ENCODE measurements at regions not wholly inside any gene's neighbourhood (a gene's known extent, or its start where the extent isn't known, plus 50 kb on each side); places are given as distances from the start of the nearest gene placed in this dataset.
"Not testable (repeated sequence)": the region's sequence is repeated elsewhere in the genome, so short reads cannot be mapped to it uniquely, and the experiment has no call there.

DNA sequence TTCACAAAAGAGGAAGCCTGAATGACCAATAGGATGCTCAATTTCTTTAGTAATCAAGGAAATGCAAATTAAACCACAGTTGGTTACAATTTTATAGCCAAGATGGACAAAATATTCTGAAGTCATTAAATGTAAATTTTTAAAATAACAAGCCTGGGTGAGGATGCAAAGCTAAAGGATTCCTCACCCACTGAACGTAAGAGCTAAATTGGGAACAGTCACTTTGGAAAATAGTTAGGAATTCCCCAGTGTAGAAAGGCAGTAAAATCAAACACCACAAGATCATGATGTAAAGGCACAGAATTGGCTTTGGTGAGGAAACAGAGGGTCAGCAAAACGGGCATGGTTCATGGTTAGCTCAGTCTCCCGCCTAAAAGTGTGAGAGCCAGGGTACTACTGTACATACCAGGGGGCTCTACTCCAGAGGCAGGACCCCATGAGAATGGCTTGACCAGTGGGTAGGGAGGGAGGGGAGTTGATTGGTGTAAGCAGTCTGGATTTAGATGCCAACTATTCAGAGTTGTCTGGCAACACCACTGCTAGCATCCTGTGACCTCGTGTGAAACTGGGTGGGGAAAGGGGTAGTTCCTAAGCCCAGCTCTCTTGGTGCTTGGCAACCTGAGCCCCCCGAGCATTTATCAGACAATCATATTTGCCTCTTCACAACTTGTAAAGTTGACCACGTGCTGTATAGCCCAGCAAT is 213.4 kb upstream of the EGLN3 start:
- TF ChIP-seq, protein P1, sequence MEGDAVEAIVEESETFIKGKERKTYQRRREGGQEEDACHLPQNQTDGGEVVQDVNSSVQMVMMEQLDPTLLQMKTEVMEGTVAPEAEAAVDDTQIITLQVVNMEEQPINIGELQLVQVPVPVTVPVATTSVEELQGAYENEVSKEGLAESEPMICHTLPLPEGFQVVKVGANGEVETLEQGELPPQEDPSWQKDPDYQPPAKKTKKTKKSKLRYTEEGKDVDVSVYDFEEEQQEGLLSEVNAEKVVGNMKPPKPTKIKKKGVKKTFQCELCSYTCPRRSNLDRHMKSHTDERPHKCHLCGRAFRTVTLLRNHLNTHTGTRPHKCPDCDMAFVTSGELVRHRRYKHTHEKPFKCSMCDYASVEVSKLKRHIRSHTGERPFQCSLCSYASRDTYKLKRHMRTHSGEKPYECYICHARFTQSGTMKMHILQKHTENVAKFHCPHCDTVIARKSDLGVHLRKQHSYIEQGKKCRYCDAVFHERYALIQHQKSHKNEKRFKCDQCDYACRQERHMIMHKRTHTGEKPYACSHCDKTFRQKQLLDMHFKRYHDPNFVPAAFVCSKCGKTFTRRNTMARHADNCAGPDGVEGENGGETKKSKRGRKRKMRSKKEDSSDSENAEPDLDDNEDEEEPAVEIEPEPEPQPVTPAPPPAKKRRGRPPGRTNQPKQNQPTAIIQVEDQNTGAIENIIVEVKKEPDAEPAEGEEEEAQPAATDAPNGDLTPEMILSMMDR (IDR thresholded peaks at IDR 0.05; ENCODE audit: low read depth, low read length): no peak
- no peak for DNase-seq (ENCODE audit: extremely low read depth, low read depth)

DNA sequence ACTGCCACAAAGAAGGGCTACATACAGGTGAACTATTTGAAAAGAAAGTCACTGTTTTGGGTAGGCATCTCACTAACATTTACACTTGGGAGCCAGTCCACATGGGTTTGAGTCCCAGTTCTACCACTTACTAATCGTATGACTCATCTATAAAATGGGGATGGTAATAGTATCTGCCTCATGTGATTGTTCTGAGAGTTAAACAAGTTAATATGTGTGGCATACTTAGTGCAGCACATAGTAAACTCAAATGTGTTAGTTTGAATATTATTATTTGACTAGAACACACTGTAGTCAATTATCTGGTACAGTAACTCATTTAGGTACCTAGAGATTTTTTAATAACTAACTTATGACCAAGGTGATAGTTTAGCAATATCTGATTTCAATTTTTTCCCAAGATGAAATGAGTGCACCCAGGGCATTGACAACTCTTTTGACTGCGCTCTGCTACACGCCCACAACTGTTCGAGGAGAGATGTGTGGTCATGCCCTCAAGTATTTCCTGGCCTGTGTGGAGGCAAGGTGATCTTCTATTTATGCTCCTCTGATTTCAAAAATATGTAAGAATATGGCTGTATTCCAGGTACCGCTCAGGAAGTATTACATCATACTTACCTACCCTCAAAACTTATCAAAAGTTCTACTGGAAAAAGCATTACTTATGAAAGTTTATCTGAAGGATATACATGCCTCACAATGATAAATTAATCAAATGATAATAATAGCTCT is 210.6 kb upstream of the EGLN3 start:
- DNase-seq (ENCODE audit: extremely low read depth, low read depth): no peak
- TF ChIP-seq, protein P1 (IDR thresholded peaks at IDR 0.05; ENCODE audit: low read depth, low read length): no peak

DNA sequence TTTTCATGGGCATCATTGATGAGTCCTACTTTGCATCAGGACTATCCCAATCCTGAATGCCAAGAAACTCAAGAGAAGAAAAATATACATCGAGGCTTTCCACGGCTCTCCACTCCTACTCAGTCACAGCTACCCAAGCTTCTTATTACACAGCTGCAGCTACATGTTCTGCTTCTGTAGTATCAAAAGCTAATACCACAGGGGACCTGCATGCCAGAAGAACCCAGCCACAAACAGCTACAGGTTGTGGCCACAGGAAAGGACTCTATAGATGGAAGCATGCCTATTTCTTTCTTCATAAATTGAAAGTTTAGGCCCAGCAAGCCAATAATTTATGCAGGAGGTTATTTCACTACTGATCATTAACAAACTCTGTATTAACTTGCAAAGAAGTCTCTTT is 209.7 kb upstream of the EGLN3 start:
- TF ChIP-seq, protein P1 (IDR thresholded peaks at IDR 0.05; ENCODE audit: low read depth, low read length): no peak
- no peak for DNase-seq (ENCODE audit: extremely low read depth, low read depth)

DNA sequence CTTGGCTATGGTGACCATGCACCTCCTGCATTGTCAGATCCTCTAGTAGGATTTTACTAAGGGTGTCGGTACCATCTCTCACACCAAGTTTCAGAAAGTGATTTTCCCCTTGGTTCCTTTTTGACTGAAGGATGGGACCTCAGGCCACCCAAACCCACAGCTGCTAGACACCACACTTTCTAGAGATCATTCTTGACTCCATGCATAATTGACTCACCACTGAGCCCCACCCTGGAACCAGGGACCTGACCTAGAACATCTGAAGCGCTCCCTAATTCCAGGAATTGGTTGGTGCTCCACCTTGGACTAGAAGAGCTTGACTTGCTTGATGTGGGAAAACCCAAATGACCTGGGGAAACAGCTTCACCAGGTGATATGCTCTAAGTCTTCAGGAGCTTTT is 206.8 kb upstream of the EGLN3 start:
- no peak for DNase-seq (ENCODE audit: extremely low read depth, low read depth)
- TF ChIP-seq, protein P1 (IDR thresholded peaks at IDR 0.05; ENCODE audit: low read depth, low read length): no peak

DNA sequence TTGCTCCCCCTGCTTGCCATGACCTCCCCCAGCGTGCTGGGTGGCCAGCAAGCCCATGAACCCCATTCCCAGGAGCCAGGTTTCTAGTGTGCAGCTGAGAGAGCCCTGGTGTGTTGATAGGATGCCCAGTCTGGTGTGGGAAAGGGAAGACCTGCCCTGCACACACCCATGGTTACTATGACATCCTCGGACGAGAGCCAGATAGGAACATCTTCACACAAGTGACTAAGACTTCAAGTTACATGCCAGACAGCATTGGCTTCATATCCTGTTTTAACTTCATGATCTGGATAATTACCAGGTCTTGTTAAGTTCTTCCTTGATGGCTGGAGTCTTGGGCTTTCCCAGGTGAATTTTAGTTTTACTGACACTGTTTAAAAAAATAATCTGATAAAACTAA is 196.6 kb upstream of the EGLN3 start:
- TF ChIP-seq, protein P1 (IDR thresholded peaks at IDR 0.05; ENCODE audit: low read depth, low read length): no peak

DNA sequence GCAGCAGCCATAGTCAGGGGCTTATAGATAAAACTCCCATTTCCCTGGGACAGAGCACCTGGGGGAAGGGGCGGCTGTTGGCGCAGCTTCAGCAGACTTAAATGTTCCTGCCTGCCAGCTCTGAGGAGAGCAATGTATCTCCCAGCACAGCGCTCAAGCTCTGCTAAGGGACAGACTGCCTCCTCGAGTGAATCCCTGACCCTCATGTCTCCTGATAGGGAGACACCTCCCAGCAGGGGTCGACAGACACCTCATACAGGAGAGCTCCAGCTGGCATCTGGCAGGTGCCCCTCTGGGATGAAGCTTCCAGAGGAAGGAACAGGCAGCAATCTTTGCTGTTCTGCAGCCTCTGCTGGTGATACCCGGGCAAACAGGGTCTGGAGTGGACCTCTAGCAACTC is 189.3 kb upstream of the EGLN3 start:
- DNase-seq (ENCODE audit: extremely low read depth, low read depth): not testable (repeated sequence)

More for the DNA sequence above, 196.6 kb upstream of the EGLN3 start:
- DNase-seq (ENCODE audit: extremely low read depth, low read depth): no peak

DNA sequence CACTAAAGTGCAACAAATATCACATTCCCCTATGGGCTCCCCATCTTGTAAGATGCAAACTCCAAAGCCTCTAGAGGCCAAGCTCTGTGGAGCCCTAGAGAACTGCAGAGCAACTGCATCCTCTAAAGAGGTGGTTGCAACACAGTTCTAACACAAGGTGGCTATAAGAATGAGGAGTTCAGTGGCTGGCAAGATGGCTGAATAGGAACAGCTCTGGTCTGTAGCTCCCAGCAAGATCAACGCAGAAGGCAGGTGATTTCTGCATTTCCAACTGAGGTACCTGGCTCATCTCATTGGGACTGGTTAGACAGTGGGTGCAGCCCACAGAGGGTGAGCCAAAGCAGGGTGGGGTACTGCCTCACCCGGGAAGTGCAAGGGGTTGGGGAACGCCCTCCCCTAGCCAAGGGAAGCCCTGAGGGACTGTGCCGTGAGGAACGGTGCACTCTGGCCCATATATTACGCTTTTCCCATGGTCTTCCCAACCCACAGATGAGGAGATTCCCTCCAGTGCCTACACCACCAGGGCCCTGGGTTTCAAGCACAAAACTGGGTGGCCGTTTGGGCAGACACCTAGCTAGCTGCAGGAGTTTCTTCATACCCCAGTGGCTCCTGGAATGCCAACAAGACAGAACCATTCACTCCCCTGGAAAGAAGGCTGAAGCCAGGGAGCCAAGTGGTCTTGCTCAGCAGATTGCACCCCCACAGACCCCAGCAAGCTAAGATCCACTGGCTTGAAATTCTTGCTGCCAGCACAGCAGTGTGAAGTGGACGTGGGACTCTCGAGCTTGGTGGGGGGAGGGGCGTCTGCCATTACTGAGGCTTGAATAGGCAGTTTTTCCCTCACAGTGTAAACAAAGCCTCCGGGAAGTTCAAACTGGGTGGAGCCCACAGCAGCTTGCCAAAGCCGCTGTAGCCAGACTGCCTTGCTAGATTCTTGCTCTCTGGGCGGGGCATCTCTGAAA is 188.6 kb upstream of the EGLN3 start:
- DNase-seq (ENCODE audit: extremely low read depth, low read depth): not testable (repeated sequence)

DNA sequence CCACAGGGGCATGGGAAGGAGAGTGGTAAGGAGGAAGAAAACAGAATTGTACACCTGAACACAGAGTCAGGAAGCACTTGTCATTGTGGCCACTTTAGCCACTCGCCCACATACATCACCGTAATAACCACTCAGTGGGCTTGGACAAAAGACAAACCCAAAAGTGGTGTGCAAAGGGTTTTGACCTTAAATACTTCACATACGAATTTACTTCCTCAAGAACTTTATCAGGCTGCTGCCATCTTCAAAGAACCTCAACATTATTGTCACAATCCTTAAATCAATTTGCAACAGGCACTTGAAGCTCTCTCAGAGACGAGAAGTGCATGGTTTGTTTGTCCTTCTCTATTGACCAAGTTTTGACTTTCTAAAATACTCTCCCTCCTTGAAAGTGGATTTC is 187.3 kb upstream of the EGLN3 start:
- DNase-seq (ENCODE audit: extremely low read depth, low read depth): no peak
- TF ChIP-seq, protein P1 (IDR thresholded peaks at IDR 0.05; ENCODE audit: low read depth, low read length): no peak
